ENCODE measurements at regions not wholly inside any gene's neighbourhood (a gene's known extent, or its start where the extent isn't known, plus 50 kb on each side); places are given as distances from the start of the nearest gene placed in this dataset.
A peak's percentile ranks its signal among the peaks of the same experiment; 100 is the strongest.

- peak; percentile 4 for DNase-seq
Measured at GRCh38 chr3:109532257-109533216, 195.2 kb upstream of the DPPA4 start.

DNA sequence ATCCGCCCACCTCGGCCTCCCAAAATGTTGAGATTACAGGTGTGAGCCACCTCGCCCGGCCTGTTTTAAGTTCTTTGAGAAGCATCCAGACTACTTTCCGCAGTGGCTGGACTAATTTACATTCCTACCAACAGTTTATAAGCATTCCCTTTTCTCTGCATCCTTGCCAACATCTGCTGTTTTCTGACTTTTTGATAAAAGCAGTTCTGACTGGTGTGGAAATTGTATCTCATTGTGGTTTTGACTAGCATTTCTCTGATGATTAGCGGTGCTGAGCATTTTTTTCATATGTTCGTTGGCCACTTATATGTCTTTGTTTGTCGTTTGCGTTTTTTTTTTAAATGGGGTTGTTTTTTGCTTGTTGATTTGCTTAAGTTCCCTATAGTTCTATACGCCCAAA is 208.4 kb upstream of the DPPA4 start:
- DNase-seq = no peak

GRCh38 chr3:109548192-109548938 is 211.0 kb upstream of the DPPA4 start:
- no peak for DNase-seq

DNA sequence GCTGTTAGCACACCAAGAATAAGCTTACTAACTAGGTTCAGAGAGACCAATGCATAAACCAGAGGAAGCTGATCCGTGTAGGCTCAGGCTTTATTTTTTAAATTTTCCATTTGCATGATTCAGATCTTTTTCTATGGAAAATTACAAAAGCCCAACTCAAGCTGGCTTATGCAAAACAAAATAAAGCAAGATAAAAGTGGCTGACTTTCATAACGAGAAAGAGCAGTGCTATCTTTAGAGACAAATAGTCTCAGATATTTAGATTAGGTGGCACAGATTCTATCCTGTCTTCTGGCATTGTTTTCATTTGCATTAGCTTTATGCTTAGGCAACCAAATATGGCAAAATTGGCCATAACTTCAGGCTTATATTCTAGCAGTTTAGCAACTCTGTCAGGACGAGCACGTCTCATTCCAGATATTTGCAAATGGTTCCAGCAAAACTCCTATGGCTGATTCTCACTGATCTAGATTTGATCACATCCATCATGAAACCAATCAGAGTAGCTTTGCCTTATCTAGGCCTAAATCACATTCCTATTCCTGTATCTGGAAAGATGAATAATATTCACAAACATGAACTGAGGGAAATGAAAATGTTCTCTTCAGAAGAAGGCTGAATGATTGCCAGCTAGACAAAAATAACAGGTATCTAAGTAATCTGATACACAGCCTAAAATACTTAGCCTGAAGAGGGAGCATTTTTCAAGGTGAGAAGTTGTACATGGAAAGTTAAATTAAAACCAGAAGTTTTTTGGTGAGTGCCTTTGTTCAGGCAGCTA is 216.4 kb upstream of the DPPA4 start:
- DNase-seq = no peak

- no peak for DNase-seq
Measured at GRCh38 chr3:109559389-109559788, 222.0 kb upstream of the DPPA4 start.

DNA sequence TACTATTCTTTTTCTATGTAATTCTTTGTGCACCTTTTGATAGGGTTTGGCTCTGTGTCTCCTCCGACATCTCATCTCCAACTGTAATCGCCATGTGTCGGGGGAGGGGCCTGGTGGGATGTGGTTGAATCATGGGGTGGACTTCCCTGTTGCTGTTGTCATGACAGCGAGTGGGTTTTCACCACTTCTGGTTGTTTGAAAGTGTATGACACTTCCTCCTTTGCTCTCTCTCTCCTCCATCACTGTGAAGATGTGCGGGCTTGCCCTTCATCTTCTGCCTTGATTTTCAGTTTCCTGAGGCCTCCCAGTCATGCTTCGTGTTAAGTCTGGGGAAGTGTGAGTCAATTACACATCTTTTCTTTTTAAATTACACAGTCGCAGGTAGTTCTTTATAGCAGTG is 225.8 kb upstream of the DPPA4 start:
- no peak for DNase-seq

DNA sequence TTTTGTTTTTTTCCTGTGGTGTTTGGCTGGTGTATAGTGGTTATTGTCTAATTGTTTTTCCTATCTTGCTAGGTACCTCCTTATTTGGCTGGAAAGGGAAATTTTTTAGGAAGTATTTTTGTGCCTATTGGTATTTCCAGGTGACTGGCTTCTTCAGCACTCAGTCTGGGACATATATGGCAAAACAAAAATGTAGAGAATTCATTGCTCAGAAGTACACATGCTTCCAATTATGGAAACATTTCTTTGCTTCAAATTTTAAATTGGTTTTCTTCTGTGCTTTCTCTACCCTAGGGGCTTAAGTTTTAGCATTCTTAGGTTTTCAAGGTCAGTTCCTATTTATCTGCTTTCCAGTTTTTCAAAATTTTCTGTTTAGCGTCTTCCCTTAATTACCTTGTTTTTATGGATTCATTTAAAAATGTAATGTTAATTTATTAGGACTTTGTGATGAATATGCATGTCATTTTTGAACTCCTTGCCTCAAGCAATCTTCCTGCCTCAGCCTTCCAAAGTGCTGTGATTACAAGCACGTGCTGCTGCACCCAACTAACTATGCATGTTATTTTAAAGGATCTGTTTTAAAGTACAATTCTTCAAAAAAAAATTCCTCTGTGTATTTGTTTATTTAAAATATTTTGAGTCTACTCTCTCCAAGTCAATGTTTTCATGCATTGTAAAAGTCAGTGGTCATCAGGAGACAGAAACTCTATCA is 231.9 kb upstream of the DPPA4 start:
- no peak for DNase-seq

- DNase-seq = no peak
Measured at GRCh38 chr3:109570408-109570807, 233.1 kb upstream of the DPPA4 start.

DNA sequence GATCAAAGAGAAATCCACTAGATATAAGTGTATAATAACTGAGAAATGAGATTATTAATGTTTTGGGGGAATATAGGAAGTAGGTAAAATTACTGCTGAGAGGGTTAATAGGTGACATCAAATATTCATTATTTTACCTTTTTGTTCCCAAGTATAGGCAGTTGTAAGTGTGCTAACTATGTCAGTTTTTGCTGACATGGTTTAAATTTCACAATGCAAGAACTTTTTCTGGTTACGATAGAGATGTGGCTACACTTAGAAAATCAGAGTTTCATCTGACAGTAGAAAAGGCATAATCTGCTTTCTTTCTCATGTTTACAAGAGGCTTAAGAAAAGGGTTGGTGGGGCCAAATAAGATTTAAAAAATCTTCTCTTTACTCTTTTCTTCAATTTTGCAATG is 235.0 kb upstream of the DPPA4 start:
- no peak for DNase-seq

DNA sequence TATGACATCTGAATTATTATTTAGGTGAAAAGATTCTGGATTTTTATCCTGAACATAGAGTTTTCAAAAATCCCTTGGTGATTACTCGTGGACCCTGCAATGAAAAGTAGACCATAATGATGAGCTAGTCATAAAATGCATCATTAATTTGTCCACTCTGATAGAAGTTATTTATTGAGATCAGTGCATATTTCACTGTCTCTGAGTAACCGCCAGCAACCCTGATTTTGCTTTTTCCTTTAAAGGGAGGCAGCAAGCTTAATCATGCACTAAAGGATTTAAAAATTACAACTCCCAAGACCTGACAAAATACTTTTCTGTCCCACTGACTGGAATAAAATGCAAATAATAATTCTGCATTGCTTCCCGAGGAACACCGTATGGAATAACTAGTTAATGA is 259.6 kb upstream of the DPPA4 start:
- DNase-seq = no peak

DNA sequence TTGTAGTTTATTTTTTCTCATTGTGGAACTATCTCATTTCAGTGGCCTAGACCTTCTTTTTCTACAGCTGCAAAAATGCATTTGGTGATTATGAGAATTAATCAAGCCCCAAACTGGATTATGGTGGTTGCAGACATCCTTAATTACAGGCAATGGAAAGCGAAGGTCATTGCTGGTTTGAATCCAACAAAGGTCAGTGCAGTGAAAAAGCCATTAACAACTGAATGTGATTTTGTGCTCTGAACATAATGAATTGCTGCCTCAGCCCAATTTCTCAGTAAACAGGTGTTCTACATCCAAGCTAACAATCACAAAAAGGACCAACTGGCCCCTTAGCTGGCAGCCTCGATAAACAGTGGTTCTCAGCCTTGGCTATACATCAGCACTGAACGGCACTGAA is 260.1 kb upstream of the DPPA4 start:
- DNase-seq = no peak

DNA sequence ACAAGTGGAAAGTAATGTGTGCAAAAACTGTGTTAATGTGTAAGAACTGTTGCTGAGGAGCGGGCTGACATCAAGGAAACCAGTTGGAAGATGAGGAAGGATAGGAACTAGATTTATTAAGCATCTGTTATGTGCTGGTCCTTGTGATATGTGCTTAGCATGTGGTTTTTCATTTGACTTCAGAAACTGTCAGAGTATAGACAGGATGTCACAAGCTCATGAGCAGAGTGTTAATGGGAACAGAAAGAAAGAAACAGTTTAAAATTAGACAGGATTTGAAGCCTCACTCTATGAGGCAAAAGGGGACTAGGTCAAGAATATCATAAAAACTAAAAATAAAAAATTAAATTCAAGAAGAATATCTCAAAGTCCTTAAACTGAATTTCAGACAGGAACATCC is 270.6 kb upstream of the DPPA4 start:
- DNase-seq = no peak

DNA sequence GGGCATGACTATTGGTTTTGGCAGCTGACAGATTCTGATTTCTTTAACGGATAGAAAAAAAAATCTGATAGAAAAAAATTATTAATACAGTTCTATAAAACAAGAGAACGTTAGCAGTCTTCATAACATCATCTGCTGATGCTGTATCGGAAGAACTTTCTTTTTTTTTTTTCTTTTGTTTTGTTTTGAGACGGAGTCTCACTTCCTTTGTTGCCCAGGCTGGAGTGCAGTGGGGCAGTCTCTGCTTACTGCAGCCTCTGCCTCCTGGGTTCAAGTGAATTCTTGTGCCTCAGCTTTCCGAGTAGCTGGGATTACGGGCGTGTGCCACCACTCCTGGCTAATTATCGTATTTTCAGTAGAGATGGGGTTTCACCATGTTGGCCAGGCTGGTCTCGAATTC is 271.2 kb upstream of the DPPA4 start:
- no peak for DNase-seq

DNA sequence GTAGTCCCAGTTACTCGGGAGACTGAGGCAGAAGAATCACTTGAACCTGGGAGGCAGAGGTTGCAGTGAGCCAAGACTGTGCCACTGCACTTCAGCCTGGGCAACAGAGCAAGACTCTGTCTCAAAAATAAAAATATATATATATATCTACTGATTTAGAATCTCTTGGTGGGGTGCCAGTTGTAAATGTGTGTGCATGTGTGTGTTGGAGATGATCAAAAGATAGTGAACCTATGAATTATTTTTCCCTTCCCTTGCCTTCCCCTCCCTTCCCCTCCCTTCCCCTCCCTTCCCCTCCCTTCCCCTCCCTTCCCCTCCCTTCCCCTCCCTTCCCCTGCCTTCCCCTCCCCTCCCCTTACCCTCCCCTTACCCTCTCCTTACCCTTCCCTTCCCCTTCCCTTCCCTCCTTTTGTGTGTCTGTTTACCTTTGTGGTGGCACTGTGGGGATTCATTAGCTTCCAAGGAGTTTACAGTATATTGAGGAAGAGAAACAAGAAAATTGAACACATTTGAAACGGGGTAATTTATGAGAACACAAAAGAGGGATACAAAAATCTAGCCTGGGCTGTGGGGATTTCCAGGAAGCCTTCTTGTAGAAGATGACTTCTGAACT is 281.5 kb upstream of the DPPA4 start:
- no peak for DNase-seq

DNA sequence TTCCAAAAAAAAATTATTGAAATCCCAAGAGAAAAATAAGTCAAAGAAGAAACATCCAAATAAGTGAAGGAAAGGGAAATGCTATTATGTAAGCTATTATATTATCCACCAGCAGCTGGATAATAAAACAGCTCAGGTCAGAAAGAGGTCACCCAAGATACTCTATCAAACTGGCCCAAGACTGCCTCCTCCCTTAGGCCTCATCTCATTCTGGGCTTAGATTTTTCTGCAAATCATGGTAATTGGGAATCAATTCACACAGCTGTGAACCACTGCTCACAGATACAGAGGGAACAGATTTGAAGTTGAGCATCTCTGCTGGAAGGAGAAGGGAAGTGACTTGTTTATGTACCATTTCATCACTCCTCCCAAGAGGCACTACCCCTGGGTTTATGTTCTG is 294.6 kb upstream of the DPPA4 start:
- no peak for DNase-seq

GRCh38 chr3:109640146-109640652 is 302.9 kb upstream of the DPPA4 start:
- no peak for DNase-seq

GRCh38 chr3:109642025-109642424 is 304.7 kb upstream of the DPPA4 start:
- no peak for DNase-seq

DNA sequence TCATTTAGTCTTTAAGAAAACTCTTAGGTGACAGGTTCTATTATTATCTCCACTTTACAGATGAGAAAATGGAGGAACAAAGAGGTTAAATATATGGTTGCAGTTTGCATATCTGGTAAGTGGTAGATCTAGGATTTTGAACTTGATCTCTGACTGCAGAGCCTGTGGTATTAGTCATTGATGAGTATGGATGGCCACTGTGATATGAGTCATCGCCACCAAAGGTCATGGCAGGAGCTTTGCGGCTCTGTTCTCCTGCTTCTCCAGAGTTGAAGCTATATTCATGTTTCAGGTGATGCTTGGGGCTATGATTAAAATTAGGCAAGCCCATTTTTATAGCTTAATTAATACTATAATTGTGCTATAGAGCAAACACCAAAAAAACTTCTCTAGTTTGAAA is 306.2 kb upstream of the DPPA4 start:
- no peak for DNase-seq

DNA sequence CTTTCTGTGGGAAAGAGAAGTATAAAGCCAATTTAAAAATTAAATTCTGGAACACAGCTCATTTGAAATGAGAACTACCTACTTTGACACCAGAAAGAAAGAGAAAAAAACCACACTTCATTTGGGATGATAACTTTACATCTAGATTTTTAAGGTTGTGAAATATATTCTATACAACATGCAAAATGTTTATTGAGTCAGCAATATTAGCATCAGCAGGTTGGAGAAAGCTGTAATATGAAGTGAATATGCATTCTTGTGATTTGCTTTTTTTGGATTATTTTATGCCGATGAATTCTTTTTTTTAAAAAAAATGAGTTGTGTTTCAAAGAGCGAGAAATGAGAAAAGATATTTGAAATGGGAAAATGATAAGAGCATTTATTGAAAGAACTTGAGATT is 307.0 kb upstream of the DPPA4 start:
- DNase-seq = no peak

GRCh38 chr3:109644746-109645145 is 307.4 kb upstream of the DPPA4 start:
- DNase-seq = no peak

DNA sequence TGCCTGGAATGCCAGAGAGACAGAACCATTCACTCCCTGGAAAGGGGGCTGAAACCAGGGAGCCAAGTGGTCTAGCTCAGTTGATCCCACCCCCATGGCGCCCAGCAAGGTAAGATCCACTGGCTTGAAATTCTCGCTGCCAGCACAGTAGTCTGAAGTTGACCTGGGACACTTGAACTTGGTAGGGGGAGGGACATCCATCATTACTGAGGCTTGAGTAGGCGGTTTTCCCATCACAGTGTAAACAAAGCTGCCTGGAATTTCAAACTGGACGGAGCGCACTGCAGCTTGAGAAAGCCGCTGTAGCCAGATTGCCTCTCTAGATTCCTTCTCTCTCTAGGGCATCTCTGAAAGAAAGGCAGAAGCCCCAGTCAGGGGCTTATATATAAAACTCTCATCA is 310.7 kb upstream of the DPPA4 start:
- no peak for DNase-seq

DNA sequence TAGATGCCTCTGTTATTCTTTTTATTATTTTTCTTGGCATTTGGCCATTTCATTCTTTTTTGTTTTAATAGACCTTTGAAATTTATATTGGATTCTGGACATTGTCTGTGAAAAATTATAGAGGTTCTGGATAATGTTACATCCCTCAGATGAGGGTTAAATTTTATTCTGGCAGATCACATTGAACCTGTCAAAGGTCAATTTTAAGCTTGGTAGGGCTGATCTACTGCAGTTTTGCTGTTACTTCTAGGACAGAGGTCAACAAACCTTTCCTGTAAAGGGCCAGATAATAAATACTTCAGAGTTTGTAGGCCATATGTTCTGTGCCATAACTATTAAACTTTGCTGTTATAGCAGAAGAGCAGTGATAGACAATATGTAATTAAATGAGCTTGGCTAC is 318.9 kb upstream of the DPPA4 start:
- no peak for DNase-seq

All from dermis blood vessel endothelial cell (primary cell).